ENCODE measurements at regions not wholly inside any gene's neighbourhood (a gene's known extent, or its start where the extent isn't known, plus 50 kb on each side); places are given as distances from the start of the nearest gene placed in this dataset.

DNA sequence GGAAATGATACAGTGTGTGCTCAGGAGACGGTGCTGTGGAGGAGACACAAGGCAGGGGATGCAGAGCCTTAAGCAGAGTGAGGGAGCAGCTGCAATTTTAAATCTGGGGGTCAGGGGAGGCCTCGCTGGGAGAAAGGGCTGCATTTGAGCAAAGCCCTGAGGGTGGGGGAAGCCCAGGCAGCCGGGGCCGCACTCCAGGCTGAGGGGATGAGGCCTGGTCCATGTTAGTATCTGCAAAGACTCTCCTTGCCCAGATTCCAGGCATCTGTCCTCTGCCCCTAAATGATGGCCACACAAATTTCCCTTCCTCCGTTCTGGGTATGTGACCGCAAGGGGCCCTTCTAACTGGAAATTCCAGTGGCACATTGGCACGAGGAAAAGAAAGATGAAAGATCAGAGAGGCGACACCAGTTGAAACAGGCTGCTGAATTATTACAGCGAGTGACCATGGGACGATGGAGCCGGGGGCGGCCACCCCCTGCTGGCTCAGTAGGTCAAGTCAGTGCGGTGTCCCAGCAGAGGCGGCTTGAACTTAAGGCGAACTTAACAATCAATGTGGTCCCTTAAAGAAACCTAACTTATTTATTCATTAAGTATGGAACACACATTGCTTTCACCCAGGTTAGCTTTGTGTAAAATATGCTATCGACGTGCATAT, 62.3 kb upstream of the KAT6B start:
- no peak for TF ChIP-seq EZH2 (IDR thresholded peaks at IDR 0.05; ENCODE audit: insufficient read depth, poor library complexity, severe bottlenecking)
- no peak for TF ChIP-seq EZH2phosphoT487 (IDR thresholded peaks at IDR 0.05; ENCODE audit: insufficient read depth, low read depth)

All from GM23248 (cell line).